DOHH2 (cell line): ENCODE measurements at regions not wholly inside any gene's neighbourhood (a gene's known extent, or its start where the extent isn't known, plus 50 kb on each side); places are given as distances from the start of the nearest gene placed in this dataset.

Experiments used
- H3F3A ChIP-seq: fragments of 200-600 bp; sonication (generic), shearing (Covaris generic); 2 replicates; pipeline ENCODE4 v1.6.0; 2016; ENCODE audit warnings: antibody characterized with exemption, mild to moderate bottlenecking; ENCODE audit not compliant: control insufficient read depth, insufficient read depth
- H3K27ac ChIP-seq: fragments of 200-600 bp; sonication (generic); 2 replicates; pipeline ENCODE4 v1.5.1; 2014; ENCODE audit warnings: low read depth, mild to moderate bottlenecking, low read length, moderate library complexity
- H3K27me3 ChIP-seq: fragments of 200-600 bp; sonication (generic); 2 replicates; pipeline ENCODE4 v1.6.1; 2014; ENCODE audit warnings: mild to moderate bottlenecking, low read length, mixed read lengths; ENCODE audit not compliant: control insufficient read depth
- H3K36me3 ChIP-seq: fragments of 200-600 bp; sonication (generic); 2 replicates; pipeline ENCODE4 v1.6.1; 2014; ENCODE audit warnings: mild to moderate bottlenecking, low read length, moderate library complexity, mixed read lengths; ENCODE audit not compliant: control insufficient read depth
- H3K4me1 ChIP-seq: fragments of 200-600 bp; sonication (generic); 2 replicates; pipeline ENCODE4 v1.6.1; 2014; ENCODE audit warnings: mild to moderate bottlenecking, low read length, mixed read lengths; ENCODE audit not compliant: control insufficient read depth
- H3K4me2 ChIP-seq: fragments of 200-600 bp; sonication (generic); 2 replicates; pipeline ENCODE4 v1.6.0; 2014; ENCODE audit warnings: mild to moderate bottlenecking, low read length, moderate library complexity
- H3K4me3 ChIP-seq: fragments of 200-600 bp; sonication (generic); 2 replicates; pipeline ENCODE4 v1.5.1; 2014; ENCODE audit warnings: mild to moderate bottlenecking, low read length, mixed read lengths
- H3K79me2 ChIP-seq: fragments of 200-600 bp; sonication (generic); 2 replicates; pipeline ENCODE4 v1.6.1; 2014; ENCODE audit warnings: mild to moderate bottlenecking, low read length, mixed read lengths; ENCODE audit not compliant: control insufficient read depth
- H3K9me2 ChIP-seq: fragments of 200-600 bp; sonication (generic); replicated peaks from 2 replicates; pipeline ENCODE4 v1.6.1; 2014; ENCODE audit warnings: mild to moderate bottlenecking, low read length, mixed read lengths; ENCODE audit not compliant: control insufficient read depth
- H3K9me3 ChIP-seq: fragments of 200-600 bp; sonication (generic); 2 replicates; pipeline ENCODE4 v1.6.1; 2014; ENCODE audit warnings: antibody characterized with exemption, low read length, mixed read lengths; ENCODE audit not compliant: control insufficient read depth, insufficient read depth
- H4K20me1 ChIP-seq: fragments of 200-600 bp; sonication (generic); 2 replicates; pipeline ENCODE4 v1.6.0; 2014; ENCODE audit warnings: low read depth, mild to moderate bottlenecking, antibody characterized with exemption, low read length, moderate library complexity; ENCODE audit not compliant: control insufficient read depth, insufficient read depth
- EZH2phosphoT487 ChIP-seq: fragments of 200-600 bp; sonication (generic); IDR thresholded peaks from 2 replicates; pipeline ENCODE4 v1.6.1; 2017; ENCODE audit warnings: borderline replicate concordance, mild to moderate bottlenecking, antibody characterized with exemption, low read length, moderate library complexity, mixed read lengths
- TF ChIP-seq, protein P1 (sequence below): fragments of 200-600 bp; sonication (generic); IDR thresholded peaks from one replicate; pipeline ENCODE4 v1.5.1; 2014; ENCODE audit warnings: antibody characterized with exemption, mild to moderate bottlenecking, low read depth, low read length; ENCODE audit not compliant: poor library complexity, severe bottlenecking

DNA sequence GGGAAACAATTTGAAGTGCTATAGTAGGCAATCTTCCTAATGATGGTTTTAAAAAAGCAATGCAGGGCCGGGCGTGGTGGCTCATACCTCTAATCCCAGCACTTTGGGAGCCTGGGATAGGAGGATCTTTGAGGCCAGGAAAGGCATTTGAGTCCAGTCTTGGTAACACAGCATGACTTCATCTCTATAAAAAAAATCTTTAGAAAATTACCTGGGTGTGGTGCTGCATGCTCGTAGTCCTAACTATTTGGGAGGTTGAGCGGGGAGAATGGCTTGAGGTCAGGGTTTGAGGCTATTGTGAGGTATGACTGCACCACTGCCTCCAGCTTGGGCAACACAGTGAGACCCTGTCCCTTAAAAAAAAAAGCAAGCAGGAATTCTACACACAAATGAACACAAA lies 835.2 kb upstream of the AMELY start:
- Histone ChIP-seq H3K27me3 (no peaks in the 10 kb centered on the region), H3K4me3 (no peak overlapping the region), H3K9me3 (no peaks in the 10 kb centered on the region), H3K79me2 (no peaks in the 10 kb centered on the region), H3K9me2 (no peaks in the 10 kb centered on the region), H3F3A (no peaks in the 10 kb centered on the region), H3K4me1 (no peaks in the 10 kb centered on the region), H3K27ac (no peak overlapping the region), H3K36me3 (no peaks in the 10 kb centered on the region), H4K20me1 (no peaks in the 10 kb centered on the region), H3K4me2 (no peak overlapping the region)
- no peak for TF ChIP-seq EZH2phosphoT487

DNA sequence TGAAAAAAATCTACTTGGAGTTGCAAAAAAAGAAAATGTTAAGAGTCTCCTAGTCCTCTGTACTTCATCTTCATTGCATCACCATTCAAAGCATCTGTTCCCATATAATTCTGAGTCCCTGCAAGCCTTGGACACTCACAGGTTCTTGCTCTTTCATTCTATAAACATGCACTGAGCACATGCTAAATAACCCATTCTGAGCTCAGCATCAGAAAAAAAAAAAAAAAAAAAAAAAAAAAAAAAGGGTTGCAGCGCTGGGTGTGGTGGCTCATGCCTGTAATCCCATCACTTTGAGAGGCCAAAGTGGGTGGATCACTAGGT lies 834.0 kb upstream of the AMELY start:
- no peaks in the 10 kb centered on the region for H3F3A ChIP-seq
- H4K20me1 ChIP-seq: no peaks in the 10 kb centered on the region
- no peaks in the 10 kb centered on the region for H3K27me3 ChIP-seq
- no peak overlapping the region for H3K27ac ChIP-seq
- H3K79me2 ChIP-seq: no peaks in the 10 kb centered on the region
- H3K4me2 ChIP-seq: no peak overlapping the region
- H3K9me3 ChIP-seq: no peaks in the 10 kb centered on the region
- no peaks in the 10 kb centered on the region for H3K36me3 ChIP-seq
- TF ChIP-seq EZH2phosphoT487: no peak
- TF ChIP-seq, protein P1, sequence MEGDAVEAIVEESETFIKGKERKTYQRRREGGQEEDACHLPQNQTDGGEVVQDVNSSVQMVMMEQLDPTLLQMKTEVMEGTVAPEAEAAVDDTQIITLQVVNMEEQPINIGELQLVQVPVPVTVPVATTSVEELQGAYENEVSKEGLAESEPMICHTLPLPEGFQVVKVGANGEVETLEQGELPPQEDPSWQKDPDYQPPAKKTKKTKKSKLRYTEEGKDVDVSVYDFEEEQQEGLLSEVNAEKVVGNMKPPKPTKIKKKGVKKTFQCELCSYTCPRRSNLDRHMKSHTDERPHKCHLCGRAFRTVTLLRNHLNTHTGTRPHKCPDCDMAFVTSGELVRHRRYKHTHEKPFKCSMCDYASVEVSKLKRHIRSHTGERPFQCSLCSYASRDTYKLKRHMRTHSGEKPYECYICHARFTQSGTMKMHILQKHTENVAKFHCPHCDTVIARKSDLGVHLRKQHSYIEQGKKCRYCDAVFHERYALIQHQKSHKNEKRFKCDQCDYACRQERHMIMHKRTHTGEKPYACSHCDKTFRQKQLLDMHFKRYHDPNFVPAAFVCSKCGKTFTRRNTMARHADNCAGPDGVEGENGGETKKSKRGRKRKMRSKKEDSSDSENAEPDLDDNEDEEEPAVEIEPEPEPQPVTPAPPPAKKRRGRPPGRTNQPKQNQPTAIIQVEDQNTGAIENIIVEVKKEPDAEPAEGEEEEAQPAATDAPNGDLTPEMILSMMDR: no peak
- no peaks in the 10 kb centered on the region for H3K4me1 ChIP-seq
- no peak overlapping the region for H3K4me3 ChIP-seq
- H3K9me2 ChIP-seq: no peaks in the 10 kb centered on the region

DNA sequence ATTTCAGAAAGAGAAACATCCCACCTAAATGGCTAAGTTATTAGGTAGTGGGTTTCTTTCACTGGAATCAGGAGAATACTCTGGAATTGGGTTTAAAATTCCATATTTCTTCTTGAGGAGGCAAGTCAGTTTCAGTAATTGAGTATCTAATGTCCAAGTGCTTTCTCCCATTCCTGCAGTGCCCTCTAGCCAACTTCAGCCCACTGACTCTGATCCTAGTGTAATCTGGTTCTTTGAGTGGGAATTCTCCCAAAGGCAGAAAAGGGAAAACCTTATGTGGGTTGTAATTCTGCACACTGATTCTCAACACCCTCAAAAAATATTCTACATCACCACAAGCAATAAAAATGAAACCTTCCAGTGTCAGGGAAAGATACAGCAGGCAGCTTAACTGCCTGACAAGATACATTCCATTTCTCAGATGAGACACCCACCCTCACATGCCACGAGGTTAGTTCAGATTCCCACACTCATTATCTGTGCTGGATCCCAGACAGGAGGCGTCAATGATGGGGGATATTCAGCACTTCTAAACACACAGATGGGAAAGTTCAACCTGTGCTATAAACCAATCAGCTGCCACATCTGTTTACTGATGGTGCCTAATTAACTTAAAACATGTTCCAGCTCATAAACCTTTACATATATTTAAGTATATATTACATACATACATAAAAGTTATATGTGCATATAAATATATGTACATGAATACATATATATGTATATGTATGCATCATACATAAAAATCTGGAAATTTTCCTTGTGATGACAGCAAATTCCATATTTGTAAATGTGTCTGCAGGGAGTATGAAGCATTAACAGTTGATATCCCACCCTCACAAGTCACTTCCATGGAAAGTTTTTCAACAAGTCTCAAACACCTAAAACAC lies 833.4 kb upstream of the AMELY start:
- no peaks in the 10 kb centered on the region for H3K27me3 ChIP-seq

More for the DNA sequence above, 833.4 kb upstream of the AMELY start:
- H3K36me3 ChIP-seq: no peaks in the 10 kb centered on the region
- no peaks in the 10 kb centered on the region for H4K20me1 ChIP-seq
- H3K9me2 ChIP-seq: no peaks in the 10 kb centered on the region
- no peaks in the 10 kb centered on the region for H3F3A ChIP-seq
- no peak overlapping the region for H3K4me3 ChIP-seq
- H3K9me3 ChIP-seq: no peaks in the 10 kb centered on the region
- H3K27ac ChIP-seq: no peak overlapping the region
- H3K4me1 ChIP-seq: no peaks in the 10 kb centered on the region
- TF ChIP-seq, protein P1: no peak
- no peak for TF ChIP-seq EZH2phosphoT487
- H3K79me2 ChIP-seq: no peaks in the 10 kb centered on the region
- H3K4me2 ChIP-seq: no peak overlapping the region
